Hepatocyte (in vitro differentiated cells): ENCODE measurements at regions not wholly inside any gene's neighbourhood (a gene's known extent, or its start where the extent isn't known, plus 50 kb on each side); places are given as distances from the start of the nearest gene placed in this dataset.
"Not testable (repeated sequence)": the region's sequence is repeated elsewhere in the genome, so short reads cannot be mapped to it uniquely, and the experiment has no call there.

Source experiments
- DNase-seq: peaks from one replicate; pipeline ENCODE4 v3.0.0-alpha.2; 2016; ENCODE audit warnings: low spot score
- H2AFZ ChIP-seq: fragments of 200-600 bp; sonication (generic); 2 replicates; pipeline ENCODE4 v1.6.0; 2016; ENCODE audit warnings: antibody characterized with exemption, mild to moderate bottlenecking
- H3K27ac ChIP-seq: fragments of 200-600 bp; sonication (generic); 2 replicates; pipeline ENCODE4 v1.5.1; 2016; ENCODE audit warnings: mild to moderate bottlenecking
- H3K27me3 ChIP-seq: fragments of 200-600 bp; sonication (generic); 2 replicates; pipeline ENCODE4 v1.6.1; 2016
- H3K36me3 ChIP-seq: fragments of 200-600 bp; sonication (generic); replicated peaks from 2 replicates; pipeline ENCODE4 v1.5.1; 2016; ENCODE audit warnings: low read depth; ENCODE audit not compliant: insufficient read depth
- H3K4me1 ChIP-seq: fragments of 200-600 bp; sonication (generic); 2 replicates; pipeline ENCODE4 v1.5.1; 2016; ENCODE audit warnings: mild to moderate bottlenecking, moderate library complexity; ENCODE audit not compliant: insufficient read depth
- H3K4me2 ChIP-seq: fragments of 200-600 bp; sonication (generic); 2 replicates; pipeline ENCODE4 v1.6.0; 2016
- H3K4me3 ChIP-seq: fragments of 200-600 bp; sonication (generic); 2 replicates; pipeline ENCODE4 v1.5.1; 2016; ENCODE audit warnings: mild to moderate bottlenecking
- H3K79me2 ChIP-seq: fragments of 200-600 bp; sonication (generic); 2 replicates; pipeline ENCODE4 v1.6.0; 2017; ENCODE audit warnings: mild to moderate bottlenecking
- H3K9me2 ChIP-seq: fragments of 200-600 bp; sonication (generic); replicated peaks from 2 replicates; pipeline ENCODE4 v1.6.0; 2017; ENCODE audit warnings: mild to moderate bottlenecking; ENCODE audit not compliant: insufficient read depth
- H3K9me3 ChIP-seq: fragments of 200-600 bp; sonication (generic); 2 replicates; pipeline ENCODE4 v1.5.1; 2016; ENCODE audit warnings: low read depth, mild to moderate bottlenecking
- H4K20me1 ChIP-seq: fragments of 200-600 bp; sonication (generic); 2 replicates; pipeline ENCODE4 v1.6.0; 2016; ENCODE audit warnings: mild to moderate bottlenecking; ENCODE audit not compliant: insufficient read depth, poor library complexity, severe bottlenecking
- EZH2 ChIP-seq: fragments of 200-600 bp; sonication (generic); IDR thresholded peaks from 2 replicates; pipeline ENCODE4 v1.6.1; 2016; ENCODE audit warnings: antibody characterized with exemption, mild to moderate bottlenecking, borderline replicate concordance
- EZH2phosphoT487 ChIP-seq: fragments of 200-600 bp; sonication (generic); IDR thresholded peaks from one replicate; pipeline ENCODE4 v1.6.1; 2018; ENCODE audit warnings: antibody characterized with exemption, mild to moderate bottlenecking, low read depth, moderate library complexity; ENCODE audit not compliant: unreplicated experiment, severe bottlenecking
- WGBS: methylation state at CpG from one replicate; pipeline ENCODE4 v1.1.6; 2016; ENCODE audit warnings: low lambda C conversion rate; ENCODE audit errors: missing lambda C conversion rate; 5-methylcytosine and 5-hydroxymethylcytosine counted together
- TF ChIP-seq, protein P1 (sequence below): fragments of 200-600 bp; sonication (generic); IDR thresholded peaks from 2 replicates; pipeline ENCODE4 v1.5.1; 2016; ENCODE audit warnings: antibody characterized with exemption, mild to moderate bottlenecking; ENCODE audit not compliant: poor library complexity

DNA sequence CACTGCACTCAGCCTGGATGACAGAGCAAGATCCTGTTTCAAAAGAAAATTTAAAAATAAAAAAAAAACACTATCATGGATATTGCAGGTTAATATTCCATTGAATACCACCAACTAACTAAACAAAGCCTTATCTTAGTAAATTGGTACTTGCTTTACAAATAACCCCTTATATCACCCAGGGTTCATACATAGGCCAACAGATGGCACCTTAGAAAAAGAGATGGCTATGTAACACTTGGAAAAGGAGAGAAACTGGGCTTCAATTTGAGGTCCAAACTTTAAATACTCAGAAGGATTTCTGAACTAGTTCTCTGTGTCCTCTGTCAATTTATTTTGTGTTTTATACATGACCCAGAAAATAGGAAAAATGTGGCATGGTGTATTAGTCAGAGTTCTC is 249.6 kb upstream of the LRP1B start:
- Histone ChIP-seq H3K4me3 (no peak overlapping the region), H3K4me1 (no peaks in the 10 kb centered on the region), H3K9me2 (no peaks in the 10 kb centered on the region), H3K27ac (no peak overlapping the region), H2AFZ (no peak overlapping the region), H3K9me3 (no peaks in the 10 kb centered on the region), H3K79me2 (no peaks in the 10 kb centered on the region), H4K20me1 (no peaks in the 10 kb centered on the region), H3K4me2 (no peak overlapping the region), H3K27me3 (no peaks in the 10 kb centered on the region), H3K36me3 (no peaks in the 10 kb centered on the region)
- TF ChIP-seq EZH2 (no peak), EZH2phosphoT487 (no peak)
- TF ChIP-seq, protein P1, sequence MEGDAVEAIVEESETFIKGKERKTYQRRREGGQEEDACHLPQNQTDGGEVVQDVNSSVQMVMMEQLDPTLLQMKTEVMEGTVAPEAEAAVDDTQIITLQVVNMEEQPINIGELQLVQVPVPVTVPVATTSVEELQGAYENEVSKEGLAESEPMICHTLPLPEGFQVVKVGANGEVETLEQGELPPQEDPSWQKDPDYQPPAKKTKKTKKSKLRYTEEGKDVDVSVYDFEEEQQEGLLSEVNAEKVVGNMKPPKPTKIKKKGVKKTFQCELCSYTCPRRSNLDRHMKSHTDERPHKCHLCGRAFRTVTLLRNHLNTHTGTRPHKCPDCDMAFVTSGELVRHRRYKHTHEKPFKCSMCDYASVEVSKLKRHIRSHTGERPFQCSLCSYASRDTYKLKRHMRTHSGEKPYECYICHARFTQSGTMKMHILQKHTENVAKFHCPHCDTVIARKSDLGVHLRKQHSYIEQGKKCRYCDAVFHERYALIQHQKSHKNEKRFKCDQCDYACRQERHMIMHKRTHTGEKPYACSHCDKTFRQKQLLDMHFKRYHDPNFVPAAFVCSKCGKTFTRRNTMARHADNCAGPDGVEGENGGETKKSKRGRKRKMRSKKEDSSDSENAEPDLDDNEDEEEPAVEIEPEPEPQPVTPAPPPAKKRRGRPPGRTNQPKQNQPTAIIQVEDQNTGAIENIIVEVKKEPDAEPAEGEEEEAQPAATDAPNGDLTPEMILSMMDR = no peak
- DNase-seq = no peak

GRCh38 chr2:142362069-142362468 is 231.3 kb upstream of the LRP1B start:
- DNase-seq, H3K4me3 ChIP-seq, H3K4me1 ChIP-seq, H3K9me2 ChIP-seq, H3K27ac ChIP-seq, H4K20me1 ChIP-seq, H3K9me3 ChIP-seq, H3K27me3 ChIP-seq, H3K36me3 ChIP-seq, H3K4me2 ChIP-seq, H2AFZ ChIP-seq, H3K79me2 ChIP-seq: not testable (repeated sequence)
- WGBS = 90% methylated on average over 7 of the region's 7 CpGs

DNA sequence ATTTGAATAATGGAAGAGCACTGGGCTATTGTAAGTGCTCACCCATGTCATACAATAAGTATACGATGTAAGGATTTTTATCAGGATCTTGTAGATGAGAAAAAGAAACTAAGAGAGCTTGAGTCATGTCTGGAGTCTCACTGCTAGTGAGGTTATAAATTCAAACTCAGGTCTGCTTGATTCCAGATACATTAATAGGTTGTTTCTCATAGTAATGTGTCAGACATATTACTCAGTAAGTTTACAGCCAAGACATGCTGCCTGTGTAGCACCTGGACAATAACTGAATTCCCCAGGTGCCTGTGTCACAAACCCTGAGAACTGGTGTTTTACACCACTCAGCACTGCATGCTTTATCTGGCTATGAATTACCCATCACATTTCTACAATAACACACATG is 216.9 kb upstream of the LRP1B start:
- TF ChIP-seq EZH2phosphoT487 = no peak
- no peak for TF ChIP-seq EZH2
- TF ChIP-seq, protein P1 = no peak
- H3K27me3 ChIP-seq = no peaks in the 10 kb centered on the region
- no peaks in the 10 kb centered on the region for H3K79me2 ChIP-seq
- no peaks in the 10 kb centered on the region for H3K36me3 ChIP-seq
- no peak overlapping the region for H3K4me2 ChIP-seq
- no peak for DNase-seq
- H3K4me3 ChIP-seq = no peak overlapping the region
- no peak overlapping the region for H2AFZ ChIP-seq
- H4K20me1 ChIP-seq = no peaks in the 10 kb centered on the region
- no peaks in the 10 kb centered on the region for H3K9me2 ChIP-seq
- H3K4me1 ChIP-seq = no peaks in the 10 kb centered on the region
- H3K27ac ChIP-seq = no peak overlapping the region
- WGBS = 94% methylated on average over 1 of the region's 1 CpG
- no peaks in the 10 kb centered on the region for H3K9me3 ChIP-seq

- H3K9me2 ChIP-seq = no peaks in the 10 kb centered on the region
- DNase-seq = no peak
- H2AFZ ChIP-seq = no peak overlapping the region
- no peaks in the 10 kb centered on the region for H3K4me1 ChIP-seq
- H3K79me2 ChIP-seq = no peaks in the 10 kb centered on the region
- TF ChIP-seq EZH2 (no peak), EZH2phosphoT487 (no peak)
- TF ChIP-seq, protein P1 = no peak
- H3K27me3 ChIP-seq = no peaks in the 10 kb centered on the region
- H4K20me1 ChIP-seq = no peaks in the 10 kb centered on the region
- no peak overlapping the region for H3K27ac ChIP-seq
- H3K9me3 ChIP-seq = no peaks in the 10 kb centered on the region
- no peak overlapping the region for H3K4me3 ChIP-seq
- H3K36me3 ChIP-seq = no peaks in the 10 kb centered on the region
- no peak overlapping the region for H3K4me2 ChIP-seq
Measured at GRCh38 chr2:142339261-142339660, 208.4 kb upstream of the LRP1B start.
